ENCODE measurements at regions not wholly inside any gene's neighbourhood (a gene's known extent, or its start where the extent isn't known, plus 50 kb on each side); places are given as distances from the start of the nearest gene placed in this dataset.

- H3K27me3 ChIP-seq (ENCODE audit: insufficient read depth, low read length), result no peaks in the 10 kb centered on the region
- no TSS peak for BruUV-seq (replicated peaks)
- H3K9me3 ChIP-seq (ENCODE audit: control insufficient read depth in 1 of 2, insufficient read depth in 1 of 2, low read depth in 1 of 2, low read length in 2 of 2), result no peaks in the 10 kb centered on the region
- H3K4me2 ChIP-seq (ENCODE audit: low read length), result no peak overlapping the region
- no peaks in the 10 kb centered on the region for H3K4me1 ChIP-seq (ENCODE audit: control insufficient read depth in 1 of 2, insufficient read depth in 2 of 2, low read length in 2 of 2)
- CTCF ChIA-PET, result no interaction called here
- H3K9ac ChIP-seq (ENCODE audit: low read length), result no peak overlapping the region
- H3K27ac ChIP-seq (ENCODE audit: low read depth, low read length), result no peak overlapping the region
- H4K20me1 ChIP-seq (ENCODE audit: insufficient read depth), result no peaks in the 10 kb centered on the region
- intact Hi-C loops (cut with micrococcal nuclease), result no loop called here
- H3K9me2 ChIP-seq (ENCODE audit: insufficient read depth), result no peaks in the 10 kb centered on the region
- no peak for ATAC-seq
- H3K79me2 ChIP-seq (ENCODE audit: insufficient read depth, low read length), result no peaks in the 10 kb centered on the region
- TF ChIP-seq ATF3 (IDR thresholded peaks at IDR 0.05) (no peak), FOSL1 (IDR thresholded peaks at IDR 0.05; ENCODE audit: low read depth) (no peak), SRF (IDR thresholded peaks at IDR 0.05; ENCODE audit: low read depth) (no peak), ZBTB33 (IDR thresholded peaks at IDR 0.05; ENCODE audit: extremely low read depth, insufficient replicate concordance, low read length) (no peak)
- no peak for DNase-seq (ENCODE audit: low read depth, low spot score)
- POLR2A ChIA-PET, result no interaction called here
- RAD21 ChIA-PET (ENCODE audit: low non-redundant PET in 1 of 2, low total read pairs in 2 of 2, uncharacterized antibody in 2 of 2, unreplicated experiment in 2 of 2), result no interaction called here
- H3K36me3 ChIP-seq (ENCODE audit: control insufficient read depth in 1 of 2, insufficient read depth in 2 of 2, low read length in 2 of 2), result no peaks in the 10 kb centered on the region
- H2AFZ ChIP-seq (ENCODE audit: low read depth, low read length, poor library complexity, severe bottlenecking), result no peak overlapping the region
- H3K4me3 ChIP-seq (replicated peaks in 1 of 2; ENCODE audit: low read depth in 1 of 2, low read length in 2 of 2), result no peak overlapping the region
Measured at GRCh38 chr12:58656254-58657009, 263.9 kb downstream of the LRIG3 start.

- Histone ChIP-seq H3K9ac (ENCODE audit: low read length) (no peak overlapping the region), H4K20me1 (ENCODE audit: insufficient read depth) (no peaks in the 10 kb centered on the region), H3K4me1 (ENCODE audit: control insufficient read depth in 1 of 2, insufficient read depth in 2 of 2, low read length in 2 of 2) (no peaks in the 10 kb centered on the region), H2AFZ (ENCODE audit: low read depth, low read length, poor library complexity, severe bottlenecking) (no peak overlapping the region), H3K4me3 (replicated peaks in 1 of 2; ENCODE audit: low read depth in 1 of 2, low read length in 2 of 2) (no peak overlapping the region), H3K9me3 (ENCODE audit: control insufficient read depth in 1 of 2, insufficient read depth in 1 of 2, low read depth in 1 of 2, low read length in 2 of 2) (no peaks in the 10 kb centered on the region), H3K79me2 (ENCODE audit: insufficient read depth, low read length) (no peaks in the 10 kb centered on the region), H3K9me2 (ENCODE audit: insufficient read depth) (no peaks in the 10 kb centered on the region), H3K27me3 (ENCODE audit: insufficient read depth, low read length) (no peaks in the 10 kb centered on the region), H3K4me2 (ENCODE audit: low read length) (no peak overlapping the region), H3K36me3 (ENCODE audit: control insufficient read depth in 1 of 2, insufficient read depth in 2 of 2, low read length in 2 of 2) (no peaks in the 10 kb centered on the region), H3K27ac (ENCODE audit: low read depth, low read length) (no peak overlapping the region)
- BruUV-seq (replicated peaks), result no TSS peak
- ChIA-PET RAD21 (ENCODE audit: low non-redundant PET in 1 of 2, low total read pairs in 2 of 2, uncharacterized antibody in 2 of 2, unreplicated experiment in 2 of 2) (no interaction called here), POLR2A (no interaction called here), CTCF (interaction anchor here (1.0 kb wide), 1 partner anchor 116 kb away, joined by 3 read pairs; no protein-coding TSS in a partner anchor)
- DNase-seq (ENCODE audit: low read depth, low spot score) (no peak), ATAC-seq (no peak)
- intact Hi-C loops (cut with micrococcal nuclease), result no loop called here
- TF ChIP-seq CTCF (IDR thresholded peaks at IDR 0.05 in 2 of 3, conservative IDR thresholded peaks at IDR 0.05 in 1 of 3; ENCODE audit: borderline replicate concordance in 1 of 3, insufficient read depth in 1 of 3, low read depth in 2 of 3, low read length in 2 of 3) (no peak), SP1 (IDR thresholded peaks at IDR 0.05; ENCODE audit: low read depth) (no peak), POLR2AphosphoS5 (IDR thresholded peaks at IDR 0.05; ENCODE audit: low read depth, low read length) (no peak), TCF7L2 (IDR thresholded peaks at IDR 0.05; ENCODE audit: borderline replicate concordance, extremely low read depth, insufficient read depth, insufficient read length) (no peak), ELF1 (IDR thresholded peaks at IDR 0.05; ENCODE audit: borderline replicate concordance, low read depth) (no peak), JUND (IDR thresholded peaks at IDR 0.05) (no peak), YY1 (IDR thresholded peaks at IDR 0.05; ENCODE audit: extremely low read depth, insufficient replicate concordance, low read depth, low read length) (no peak), SIN3A (IDR thresholded peaks at IDR 0.05; ENCODE audit: low read depth) (no peak), ZFX (IDR thresholded peaks at IDR 0.05) (no peak), CBX3 (IDR thresholded peaks at IDR 0.05; ENCODE audit: low read depth) (no peak), POLR2A (IDR thresholded peaks at IDR 0.05; ENCODE audit: borderline replicate concordance, extremely low read depth, insufficient read depth, insufficient read length) (no peak), FOSL1 (IDR thresholded peaks at IDR 0.05; ENCODE audit: low read depth) (no peak)
Measured at GRCh38 chr12:58657190-58657589, 263.1 kb downstream of the LRIG3 start.
